ENCODE measurements at regions not wholly inside any gene's neighbourhood (a gene's known extent, or its start where the extent isn't known, plus 50 kb on each side); places are given as distances from the start of the nearest gene placed in this dataset.

GRCh38 chr11:11769782-11770181 is 72.0 kb upstream of the USP47 start (continued):
- TF ChIP-seq, protein P1, sequence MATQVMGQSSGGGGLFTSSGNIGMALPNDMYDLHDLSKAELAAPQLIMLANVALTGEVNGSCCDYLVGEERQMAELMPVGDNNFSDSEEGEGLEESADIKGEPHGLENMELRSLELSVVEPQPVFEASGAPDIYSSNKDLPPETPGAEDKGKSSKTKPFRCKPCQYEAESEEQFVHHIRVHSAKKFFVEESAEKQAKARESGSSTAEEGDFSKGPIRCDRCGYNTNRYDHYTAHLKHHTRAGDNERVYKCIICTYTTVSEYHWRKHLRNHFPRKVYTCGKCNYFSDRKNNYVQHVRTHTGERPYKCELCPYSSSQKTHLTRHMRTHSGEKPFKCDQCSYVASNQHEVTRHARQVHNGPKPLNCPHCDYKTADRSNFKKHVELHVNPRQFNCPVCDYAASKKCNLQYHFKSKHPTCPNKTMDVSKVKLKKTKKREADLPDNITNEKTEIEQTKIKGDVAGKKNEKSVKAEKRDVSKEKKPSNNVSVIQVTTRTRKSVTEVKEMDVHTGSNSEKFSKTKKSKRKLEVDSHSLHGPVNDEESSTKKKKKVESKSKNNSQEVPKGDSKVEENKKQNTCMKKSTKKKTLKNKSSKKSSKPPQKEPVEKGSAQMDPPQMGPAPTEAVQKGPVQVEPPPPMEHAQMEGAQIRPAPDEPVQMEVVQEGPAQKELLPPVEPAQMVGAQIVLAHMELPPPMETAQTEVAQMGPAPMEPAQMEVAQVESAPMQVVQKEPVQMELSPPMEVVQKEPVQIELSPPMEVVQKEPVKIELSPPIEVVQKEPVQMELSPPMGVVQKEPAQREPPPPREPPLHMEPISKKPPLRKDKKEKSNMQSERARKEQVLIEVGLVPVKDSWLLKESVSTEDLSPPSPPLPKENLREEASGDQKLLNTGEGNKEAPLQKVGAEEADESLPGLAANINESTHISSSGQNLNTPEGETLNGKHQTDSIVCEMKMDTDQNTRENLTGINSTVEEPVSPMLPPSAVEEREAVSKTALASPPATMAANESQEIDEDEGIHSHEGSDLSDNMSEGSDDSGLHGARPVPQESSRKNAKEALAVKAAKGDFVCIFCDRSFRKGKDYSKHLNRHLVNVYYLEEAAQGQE (IDR thresholded peaks at IDR 0.05), result no peak
- TF ChIP-seq NPAS2 (CRISPR knock-in tag; IDR thresholded peaks at IDR 0.05; ENCODE audit: borderline replicate concordance), result no peak
- TF ChIP-seq PBX3 (IDR thresholded peaks at IDR 0.05), result no peak
- no peak for TF ChIP-seq MYC (IDR thresholded peaks at IDR 0.05; ENCODE audit: borderline replicate concordance, low read length)
- TF ChIP-seq FOXS1 (CRISPR knock-in tag; IDR thresholded peaks at IDR 0.05), result no peak
- TF ChIP-seq CHD4 (IDR thresholded peaks at IDR 0.05; ENCODE audit: borderline replicate concordance), result no peak
- no peak for TF ChIP-seq RNF2 (IDR thresholded peaks at IDR 0.05; ENCODE audit: borderline replicate concordance, low read depth)
- no peak for TF ChIP-seq HOXA7 (CRISPR knock-in tag; IDR thresholded peaks at IDR 0.05)

DNA sequence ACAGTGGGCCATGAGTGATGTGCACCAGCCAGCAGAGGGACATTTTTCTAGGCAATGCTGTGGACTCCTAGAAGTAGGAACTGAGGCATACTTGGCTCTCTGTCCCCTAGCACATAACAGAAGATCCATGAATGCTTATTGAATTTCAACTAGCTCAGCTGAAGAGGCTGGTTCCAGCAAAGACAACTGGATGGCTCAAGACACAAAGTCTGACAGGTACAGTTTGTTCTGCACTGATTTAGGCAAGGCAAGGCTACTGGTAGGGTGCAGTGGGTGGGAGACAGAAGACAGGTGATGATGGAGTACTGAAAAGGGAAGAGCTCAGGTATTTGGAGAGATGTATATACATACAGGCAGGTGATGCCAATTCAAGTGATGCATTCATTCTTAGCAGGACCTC is 72.4 kb upstream of the USP47 start:
- FAIRE-seq, result no peak

GRCh38 chr11:11764423-11764803 is 77.4 kb upstream of the USP47 start:
- no peak for ATAC-seq
- FAIRE-seq, result no peak
- TF ChIP-seq ZSCAN20 (CRISPR knock-in tag; IDR thresholded peaks at IDR 0.05), result no peak
- TF ChIP-seq ZFP36 (IDR thresholded peaks at IDR 0.05; ENCODE audit: borderline replicate concordance, partially characterized antibody), result no peak
- no peak for TF ChIP-seq ZC3H11A (IDR thresholded peaks at IDR 0.05)
- TF ChIP-seq TP53 (CRISPR knock-in tag; IDR thresholded peaks at IDR 0.05), result no peak
- TF ChIP-seq EP300 (IDR thresholded peaks at IDR 0.05), result no peak
- no peak for TF ChIP-seq USF2 (IDR thresholded peaks at IDR 0.05)
- no peak for TF ChIP-seq MAZ (IDR thresholded peaks at IDR 0.05; ENCODE audit: borderline replicate concordance, low read depth, low read length)
- TF ChIP-seq JUNB (IDR thresholded peaks at IDR 0.05), result no peak
- TF ChIP-seq FOXS1 (CRISPR knock-in tag; IDR thresholded peaks at IDR 0.05), result no peak
- TF ChIP-seq MYC (IDR thresholded peaks at IDR 0.05; ENCODE audit: borderline replicate concordance, low read length), result no peak
- TF ChIP-seq, protein P2, sequence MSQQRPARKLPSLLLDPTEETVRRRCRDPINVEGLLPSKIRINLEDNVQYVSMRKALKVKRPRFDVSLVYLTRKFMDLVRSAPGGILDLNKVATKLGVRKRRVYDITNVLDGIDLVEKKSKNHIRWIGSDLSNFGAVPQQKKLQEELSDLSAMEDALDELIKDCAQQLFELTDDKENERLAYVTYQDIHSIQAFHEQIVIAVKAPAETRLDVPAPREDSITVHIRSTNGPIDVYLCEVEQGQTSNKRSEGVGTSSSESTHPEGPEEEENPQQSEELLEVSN (IDR thresholded peaks at IDR 0.05; ENCODE audit: borderline replicate concordance, low read depth), result no peak
- no peak for TF ChIP-seq RAD21 (conservative IDR thresholded peaks at IDR 0.05 in 1 of 2, IDR thresholded peaks at IDR 0.05 in 1 of 2)
- TF ChIP-seq HOXB5 (CRISPR knock-in tag; IDR thresholded peaks at IDR 0.05), result no peak

More for the DNA sequence above, 72.4 kb upstream of the USP47 start:
- Histone ChIP-seq H3K27ac (no peak overlapping the region), H3K4me3 (no peak overlapping the region), H3K4me1 (no peaks in the 10 kb centered on the region), H3K9me3 (0 out of 3 replicates have a peak, but pooled peaks cover 4% of the 10 kb centered on the region), H3K4me2 (no peak overlapping the region)
- CTCF ChIA-PET, result interaction anchor here (1.6 kb wide), 1 partner anchor 18 kb away, joined by 5 read pairs; no protein-coding TSS in a partner anchor
- TF ChIP-seq KDM1A (IDR thresholded peaks at IDR 0.05; ENCODE audit: low read depth) (no peak), RAD21 (conservative IDR thresholded peaks at IDR 0.05 in 1 of 2, IDR thresholded peaks at IDR 0.05 in 1 of 2) (no peak), KDM5A (IDR thresholded peaks at IDR 0.05) (no peak), POLR2A (IDR thresholded peaks at IDR 0.05; ENCODE audit: low read length) (no peak), HDAC2 (IDR thresholded peaks at IDR 0.05) (no peak), FOSL2 (IDR thresholded peaks at IDR 0.05) (no peak), FOSL2 (CRISPR knock-in tag; IDR thresholded peaks at IDR 0.05) (no peak)
- TF ChIP-seq, protein P1 (IDR thresholded peaks at IDR 0.05), result no peak
- POLR2A ChIA-PET, result no interaction called here
- ATAC-seq, result no peak
- DNase-seq (ENCODE audit: low read depth in 1 of 2, low spot score in 1 of 2), result no peak

More at GRCh38 chr11:11764423-11764803, 77.4 kb upstream of the USP47 start:
- H3K27ac ChIP-seq, result no peak overlapping the region
- 0 out of 3 replicates have a peak, but pooled peaks cover 4% of the 10 kb centered on the region for H3K9me3 ChIP-seq
- WGBS (ENCODE audit: missing lambda C conversion rate), result 2% methylated on average over 2 of the region's 2 CpGs
- no peak overlapping the region for H3K4me2 ChIP-seq
- no peaks in the 10 kb centered on the region for H3K4me1 ChIP-seq
- CTCF ChIA-PET, result interaction anchor here (0.7 to 1.1 kb wide), 2 partner anchors 23 to 524 kb away, joined by 3 read pairs; no protein-coding TSS in a partner anchor
- no peak for DNase-seq (ENCODE audit: low read depth in 1 of 2, low spot score in 1 of 2)
- no peak overlapping the region for H3K4me3 ChIP-seq
- POLR2A ChIA-PET, result no interaction called here

Measured in A549 (cell line).